Spleen (tissue), 7 donors: ENCODE measurements at regions not wholly inside any gene's neighbourhood (a gene's known extent, or its start where the extent isn't known, plus 50 kb on each side); places are given as distances from the start of the nearest gene placed in this dataset.

Source experiments
- POLR2A ChIP-seq, 3 donors: fragments of 450-650 bp; IDR thresholded peaks; one replicate each; pipeline ENCODE4 v1.5.1; 2017; ENCODE audit warnings: antibody characterized with exemption in 3 of 3, mild to moderate bottlenecking in 1 of 3
- POLR2AphosphoS5 ChIP-seq, 3 donors: sonication (generic); formaldehyde crosslinking; IDR thresholded peaks; one replicate each; pipeline ENCODE4 v1.5.1; 2017; ENCODE audit warnings: antibody characterized with exemption in 3 of 3
- TF ChIP-seq, protein P1 (sequence below), 11 experiments: fragments of 200-600 bp in 7 of 11; fragments of 450-650 bp in 4 of 11; sonication (generic) in 4 of 11; IDR thresholded peaks in 8 of 11; conservative IDR thresholded peaks in 3 of 11; 1 replicate in 7 of 11; 2 replicates in 4 of 11; pipeline versions ENCODE4 v1.4.0 to v1.8.0; 2016 to 2021; ENCODE audit warnings: antibody characterized with exemption in 11 of 11, inconsistent platforms in 4 of 11, mild to moderate bottlenecking in 1 of 11
- donor health status: DM: no; HTN: no; CAD: no; lungs with moderate emphysema.
- donor health status: DM: no; HTN: no; CAD: no.
- donor health status: DM: no; HTN: no; CAD: no.

DNA sequence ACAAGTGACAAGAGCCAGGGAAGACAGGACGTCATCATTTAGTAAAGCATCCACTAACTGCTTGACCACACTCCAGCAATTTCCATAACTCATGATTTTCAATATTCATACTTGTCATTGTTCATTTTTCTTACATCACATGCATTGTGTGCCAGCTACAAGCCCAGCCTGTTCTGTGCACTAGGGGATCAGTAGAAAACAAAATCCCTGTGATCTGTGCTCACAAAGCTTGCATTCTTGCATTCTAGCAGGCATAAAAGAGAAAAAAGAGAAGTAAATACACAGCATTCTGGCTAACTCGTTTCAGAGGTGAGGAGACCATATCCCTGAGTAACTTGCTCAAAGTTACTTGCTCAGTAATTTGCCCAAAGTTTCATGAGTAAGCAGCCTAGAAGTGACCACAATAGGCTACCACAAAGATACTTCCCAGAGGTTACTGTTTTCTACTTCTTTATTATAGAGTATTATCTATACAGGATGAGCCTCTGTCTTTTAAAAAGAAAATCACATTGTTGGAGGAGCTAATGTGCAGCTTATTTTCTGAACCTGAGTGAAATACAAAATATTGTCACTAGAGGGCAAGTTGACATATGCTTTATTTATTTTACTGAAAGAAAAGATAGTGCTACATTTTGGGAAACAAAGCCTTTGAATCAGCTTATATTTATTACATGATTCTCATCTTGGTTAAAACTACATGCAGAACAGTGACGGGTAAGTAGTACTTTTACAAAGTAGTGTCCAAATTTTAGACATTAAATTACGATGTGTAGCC, 701.4 kb upstream of the LMCD1 start:
- TF ChIP-seq, protein P1, sequence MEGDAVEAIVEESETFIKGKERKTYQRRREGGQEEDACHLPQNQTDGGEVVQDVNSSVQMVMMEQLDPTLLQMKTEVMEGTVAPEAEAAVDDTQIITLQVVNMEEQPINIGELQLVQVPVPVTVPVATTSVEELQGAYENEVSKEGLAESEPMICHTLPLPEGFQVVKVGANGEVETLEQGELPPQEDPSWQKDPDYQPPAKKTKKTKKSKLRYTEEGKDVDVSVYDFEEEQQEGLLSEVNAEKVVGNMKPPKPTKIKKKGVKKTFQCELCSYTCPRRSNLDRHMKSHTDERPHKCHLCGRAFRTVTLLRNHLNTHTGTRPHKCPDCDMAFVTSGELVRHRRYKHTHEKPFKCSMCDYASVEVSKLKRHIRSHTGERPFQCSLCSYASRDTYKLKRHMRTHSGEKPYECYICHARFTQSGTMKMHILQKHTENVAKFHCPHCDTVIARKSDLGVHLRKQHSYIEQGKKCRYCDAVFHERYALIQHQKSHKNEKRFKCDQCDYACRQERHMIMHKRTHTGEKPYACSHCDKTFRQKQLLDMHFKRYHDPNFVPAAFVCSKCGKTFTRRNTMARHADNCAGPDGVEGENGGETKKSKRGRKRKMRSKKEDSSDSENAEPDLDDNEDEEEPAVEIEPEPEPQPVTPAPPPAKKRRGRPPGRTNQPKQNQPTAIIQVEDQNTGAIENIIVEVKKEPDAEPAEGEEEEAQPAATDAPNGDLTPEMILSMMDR (IDR thresholded peaks at IDR 0.05 in 8 of 11, conservative IDR thresholded peaks at IDR 0.05 in 3 of 11), result peak in 2 of 11 experiments; percentile 20 to 29
- no peak for TF ChIP-seq POLR2AphosphoS5 (IDR thresholded peaks at IDR 0.05)
- TF ChIP-seq POLR2A (IDR thresholded peaks at IDR 0.05), result no peak
